Parathyroid adenoma (tissue), 2 donors: ENCODE measurements at regions not wholly inside any gene's neighbourhood (a gene's known extent, or its start where the extent isn't known, plus 50 kb on each side); places are given as distances from the start of the nearest gene placed in this dataset.
"Not testable (repeated sequence)": the region's sequence is repeated elsewhere in the genome, so short reads cannot be mapped to it uniquely, and the experiment has no call there.

ENCODE experiments used
- H2AFZ ChIP-seq: fragments of 300-600 bp; sonication (generic); one replicate; pipeline ENCODE4 v1.7.0; 2017; ENCODE audit warnings: antibody characterized with exemption, mild to moderate bottlenecking
- H3K27ac ChIP-seq: fragments of 300-600 bp; sonication (generic); one replicate; pipeline ENCODE4 v1.7.0; 2017
- H3K27me3 ChIP-seq: fragments of 300-600 bp; sonication (generic); one replicate; pipeline ENCODE4 v1.7.0; 2017; ENCODE audit warnings: low read length; ENCODE audit not compliant: control insufficient read depth, insufficient read depth
- H3K36me3 ChIP-seq: fragments of 300-600 bp; sonication (generic); one replicate; pipeline ENCODE4 v1.7.0; 2017; ENCODE audit warnings: low read length; ENCODE audit not compliant: control insufficient read depth, insufficient read depth
- H3K4me1 ChIP-seq: fragments of 300-600 bp; sonication (generic); one replicate; pipeline ENCODE4 v1.7.0; 2017; ENCODE audit warnings: control low read depth
- H3K4me2 ChIP-seq: fragments of 300-600 bp; sonication (generic); one replicate; pipeline ENCODE4 v1.7.0; 2017; ENCODE audit warnings: low read length
- H3K4me3 ChIP-seq: fragments of 300-600 bp; sonication (generic); one replicate; pipeline ENCODE4 v1.7.0; 2017; ENCODE audit warnings: low read depth, low read length
- H3K79me2 ChIP-seq: fragments of 300-600 bp; sonication (generic); one replicate; pipeline ENCODE4 v1.7.0; 2017; ENCODE audit warnings: control low read depth
- H3K9ac ChIP-seq: fragments of 300-600 bp; sonication (generic); one replicate; pipeline ENCODE4 v1.7.0; 2017; ENCODE audit warnings: mild to moderate bottlenecking
- H3K9me3 ChIP-seq: fragments of 300-600 bp; sonication (generic); one replicate; pipeline ENCODE4 v1.7.0; 2017; ENCODE audit warnings: low read length; ENCODE audit not compliant: control insufficient read depth
- CTCF ChIP-seq: fragments of 300-600 bp; sonication (generic); IDR thresholded peaks from one replicate; pipeline ENCODE4 v1.7.0; 2017; ENCODE audit warnings: antibody characterized with exemption, mild to moderate bottlenecking
- donor health status: primary hyperparathyroidism.

GRCh38 chr5:129284010-129284409 is 176.1 kb upstream of the ADAMTS19 start:
- H3K4me1 ChIP-seq, result no peaks in the 10 kb centered on the region
- no peak overlapping the region for H3K4me2 ChIP-seq
- no peaks in the 10 kb centered on the region for H3K79me2 ChIP-seq
- no peak overlapping the region for H3K27ac ChIP-seq
- no peaks in the 10 kb centered on the region for H3K36me3 ChIP-seq
- H3K27me3 ChIP-seq, result no peaks in the 10 kb centered on the region
- no peak overlapping the region for H3K9ac ChIP-seq
- no peaks in the 10 kb centered on the region for H3K9me3 ChIP-seq
- TF ChIP-seq CTCF, result no peak
- no peak overlapping the region for H2AFZ ChIP-seq
- H3K4me3 ChIP-seq, result no peak overlapping the region

GRCh38 chr5:129294216-129294615 is 165.9 kb upstream of the ADAMTS19 start:
- H2AFZ ChIP-seq, H3K27ac ChIP-seq, H3K9ac ChIP-seq, H3K36me3 ChIP-seq, H3K4me2 ChIP-seq, H3K27me3 ChIP-seq, H3K4me1 ChIP-seq, H3K4me3 ChIP-seq, H3K79me2 ChIP-seq, H3K9me3 ChIP-seq: not testable (repeated sequence)

GRCh38 chr5:129306725-129307124 is 153.4 kb upstream of the ADAMTS19 start:
- Histone ChIP-seq H3K27ac (no peak overlapping the region), H3K9ac (no peak overlapping the region), H3K4me2 (no peak overlapping the region), H2AFZ (no peak overlapping the region), H3K9me3 (no peaks in the 10 kb centered on the region), H3K4me1 (no peaks in the 10 kb centered on the region), H3K36me3 (no peaks in the 10 kb centered on the region), H3K79me2 (no peaks in the 10 kb centered on the region), H3K4me3 (no peak overlapping the region), H3K27me3 (no peaks in the 10 kb centered on the region)
- no peak for TF ChIP-seq CTCF

- H3K27me3 ChIP-seq, result no peaks in the 10 kb centered on the region
- TF ChIP-seq CTCF, result no peak
- no peak overlapping the region for H3K27ac ChIP-seq
- H3K9me3 ChIP-seq, result no peaks in the 10 kb centered on the region
- no peaks in the 10 kb centered on the region for H3K36me3 ChIP-seq
- no peak overlapping the region for H2AFZ ChIP-seq
- H3K4me3 ChIP-seq, result no peak overlapping the region
- H3K4me1 ChIP-seq, result no peaks in the 10 kb centered on the region
- H3K79me2 ChIP-seq, result no peaks in the 10 kb centered on the region
- no peak overlapping the region for H3K9ac ChIP-seq
- no peak overlapping the region for H3K4me2 ChIP-seq
Measured at GRCh38 chr5:129322968-129323367, 137.1 kb upstream of the ADAMTS19 start.

- Histone ChIP-seq H3K27ac (no peak overlapping the region), H3K4me3 (no peak overlapping the region), H3K27me3 (no peaks in the 10 kb centered on the region), H3K36me3 (no peaks in the 10 kb centered on the region), H3K9ac (no peak overlapping the region), H3K9me3 (no peaks in the 10 kb centered on the region), H2AFZ (no peak overlapping the region), H3K4me1 (no peaks in the 10 kb centered on the region), H3K79me2 (no peaks in the 10 kb centered on the region), H3K4me2 (no peak overlapping the region)
- TF ChIP-seq CTCF, result no peak
Measured at GRCh38 chr5:129341306-129341705, 118.8 kb upstream of the ADAMTS19 start.
